ENCODE measurements at regions not wholly inside any gene's neighbourhood (a gene's known extent, or its start where the extent isn't known, plus 50 kb on each side); places are given as distances from the start of the nearest gene placed in this dataset.

DNA sequence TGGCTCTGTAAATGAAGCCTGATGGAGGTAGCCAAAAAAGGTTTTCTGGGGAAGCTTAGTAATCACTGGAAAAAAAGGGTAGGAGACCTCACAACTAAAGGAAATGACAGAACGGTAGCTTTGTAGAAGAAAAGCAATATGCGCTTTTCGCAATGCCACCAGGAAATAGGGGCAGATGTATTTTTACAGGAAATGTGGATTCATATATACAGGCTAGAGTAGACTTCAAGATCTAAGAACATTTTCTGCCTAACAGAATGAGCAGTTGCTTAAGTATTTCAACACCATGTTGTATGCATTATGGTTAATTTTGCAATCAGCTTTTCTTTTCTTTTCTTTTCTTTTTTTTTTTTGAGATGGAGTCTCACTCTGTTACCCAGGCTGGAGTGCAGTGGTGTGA lies 219.6 kb downstream of the CD83 start:
- Histone ChIP-seq H3K27me3 (no peaks in the 10 kb centered on the region), H3K9me3 (no peaks in the 10 kb centered on the region), H3K4me1 (no peaks in the 10 kb centered on the region), H3K36me3 (no peaks in the 10 kb centered on the region), H3K4me3 (no peak overlapping the region), H3K27ac (no peak overlapping the region)
- no peak for DNase-seq (ENCODE audit: extremely low spot score in 2 of 2)
- TF ChIP-seq, protein P1, sequence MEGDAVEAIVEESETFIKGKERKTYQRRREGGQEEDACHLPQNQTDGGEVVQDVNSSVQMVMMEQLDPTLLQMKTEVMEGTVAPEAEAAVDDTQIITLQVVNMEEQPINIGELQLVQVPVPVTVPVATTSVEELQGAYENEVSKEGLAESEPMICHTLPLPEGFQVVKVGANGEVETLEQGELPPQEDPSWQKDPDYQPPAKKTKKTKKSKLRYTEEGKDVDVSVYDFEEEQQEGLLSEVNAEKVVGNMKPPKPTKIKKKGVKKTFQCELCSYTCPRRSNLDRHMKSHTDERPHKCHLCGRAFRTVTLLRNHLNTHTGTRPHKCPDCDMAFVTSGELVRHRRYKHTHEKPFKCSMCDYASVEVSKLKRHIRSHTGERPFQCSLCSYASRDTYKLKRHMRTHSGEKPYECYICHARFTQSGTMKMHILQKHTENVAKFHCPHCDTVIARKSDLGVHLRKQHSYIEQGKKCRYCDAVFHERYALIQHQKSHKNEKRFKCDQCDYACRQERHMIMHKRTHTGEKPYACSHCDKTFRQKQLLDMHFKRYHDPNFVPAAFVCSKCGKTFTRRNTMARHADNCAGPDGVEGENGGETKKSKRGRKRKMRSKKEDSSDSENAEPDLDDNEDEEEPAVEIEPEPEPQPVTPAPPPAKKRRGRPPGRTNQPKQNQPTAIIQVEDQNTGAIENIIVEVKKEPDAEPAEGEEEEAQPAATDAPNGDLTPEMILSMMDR (IDR thresholded peaks at IDR 0.05): no peak
- TF ChIP-seq POLR2A (IDR thresholded peaks at IDR 0.05) (no peak), POLR2AphosphoS5 (IDR thresholded peaks at IDR 0.05; ENCODE audit: insufficient read depth in 1 of 2, low read depth in 1 of 2) (no peak)
- intact Hi-C loops (cut with DNase I): no loop called here

DNA sequence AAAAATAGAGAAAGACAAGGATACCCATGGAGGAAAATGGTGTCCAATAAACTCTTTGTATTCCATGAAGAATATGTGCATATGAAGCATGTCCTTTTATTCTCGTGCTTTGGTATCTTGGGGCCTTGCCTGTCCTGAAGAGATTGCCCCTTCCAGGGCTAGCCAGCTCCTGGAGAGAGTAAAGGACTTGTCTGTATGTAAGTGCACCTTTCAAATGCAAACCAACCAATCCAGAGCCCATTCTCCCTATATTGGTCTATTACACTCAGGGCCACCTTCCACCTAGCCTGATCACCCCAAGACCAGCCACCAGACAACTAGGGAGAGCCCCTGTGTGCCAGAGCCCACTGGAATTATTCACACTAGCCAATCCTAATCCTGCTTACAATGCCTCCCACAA lies 221.6 kb downstream of the CD83 start:
- intact Hi-C loops (cut with DNase I): no loop called here

DNA sequence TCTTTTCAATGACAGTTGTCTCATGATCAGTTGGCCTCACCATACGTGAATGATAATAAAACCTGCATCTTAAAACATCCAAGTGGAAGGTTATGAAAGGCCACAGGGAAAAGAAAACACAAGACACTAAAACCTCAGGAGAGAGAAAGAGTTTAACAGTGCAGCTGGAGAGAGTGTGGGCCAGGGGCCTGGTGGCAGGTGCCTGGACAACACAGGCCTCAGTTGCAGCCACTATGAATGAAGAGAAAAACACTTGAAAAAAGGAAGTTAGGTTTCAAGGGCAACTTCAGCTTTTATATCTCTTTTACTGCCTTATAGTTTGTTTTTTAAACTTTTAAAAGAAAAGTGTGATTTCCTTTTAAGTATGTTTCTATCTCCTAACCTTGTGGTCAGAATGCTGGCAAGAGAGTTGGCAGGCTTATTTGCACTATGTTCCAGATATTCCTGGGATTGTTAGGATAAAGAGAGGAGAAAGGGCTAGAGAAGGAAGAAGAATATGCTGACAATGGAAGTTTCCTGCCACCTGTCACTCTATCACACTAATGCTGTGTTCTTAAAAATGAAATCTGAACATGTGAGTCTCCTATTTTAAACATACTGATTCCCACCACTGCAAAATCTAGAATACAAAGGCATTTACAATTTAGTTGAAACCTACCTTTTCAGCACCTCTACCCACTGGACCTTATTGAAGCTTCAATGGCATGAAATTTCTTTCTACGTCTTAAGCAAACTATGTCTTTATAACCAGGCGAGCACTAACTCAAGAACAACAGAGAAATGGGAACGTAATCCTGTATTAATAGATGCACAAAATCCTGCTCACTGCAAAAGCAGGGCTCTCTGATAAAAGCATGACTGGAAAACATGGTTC lies 222.4 kb downstream of the CD83 start:
- no peaks in the 10 kb centered on the region for H3K4me1 ChIP-seq

More for the DNA sequence above, 221.6 kb downstream of the CD83 start:
- no peaks in the 10 kb centered on the region for H3K9me3 ChIP-seq
- H3K27me3 ChIP-seq: no peaks in the 10 kb centered on the region
- no peak for DNase-seq (ENCODE audit: extremely low spot score in 2 of 2)
- no peak overlapping the region for H3K27ac ChIP-seq
- no peaks in the 10 kb centered on the region for H3K4me1 ChIP-seq
- no peaks in the 10 kb centered on the region for H3K36me3 ChIP-seq
- no peak overlapping the region for H3K4me3 ChIP-seq
- TF ChIP-seq POLR2AphosphoS5 (IDR thresholded peaks at IDR 0.05; ENCODE audit: insufficient read depth in 1 of 2, low read depth in 1 of 2): no peak
- TF ChIP-seq POLR2A (IDR thresholded peaks at IDR 0.05): no peak
- TF ChIP-seq, protein P1 (IDR thresholded peaks at IDR 0.05): no peak

DNA sequence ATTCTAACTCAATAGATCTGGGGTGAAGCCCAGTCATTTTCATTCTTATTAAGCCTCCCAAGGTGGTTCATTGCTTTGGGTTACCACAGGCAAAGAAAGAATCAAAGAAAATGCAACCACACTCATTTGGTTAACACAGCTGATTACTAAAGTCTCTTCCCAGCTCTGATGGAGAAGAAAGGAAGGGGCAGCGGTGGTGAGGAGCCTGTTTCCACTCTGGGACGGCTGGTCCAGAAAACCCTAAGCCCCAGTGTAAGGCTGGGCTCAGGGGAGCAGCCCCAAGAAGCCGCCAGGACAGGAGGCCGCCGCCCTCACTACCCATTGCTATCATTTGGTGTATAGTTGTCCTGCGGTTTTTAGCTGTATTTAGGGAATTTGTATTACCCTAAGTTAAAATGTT lies 226.9 kb downstream of the CD83 start:
- H3K4me1 ChIP-seq: no peaks in the 10 kb centered on the region
- no peaks in the 10 kb centered on the region for H3K9me3 ChIP-seq
- H3K27ac ChIP-seq: no peak overlapping the region
- intact Hi-C loops (cut with DNase I): no loop called here
- no peak for DNase-seq (ENCODE audit: extremely low spot score in 2 of 2)
- no peak for TF ChIP-seq POLR2A (IDR thresholded peaks at IDR 0.05)
- no peak for TF ChIP-seq POLR2AphosphoS5 (IDR thresholded peaks at IDR 0.05; ENCODE audit: insufficient read depth in 1 of 2, low read depth in 1 of 2)
- TF ChIP-seq, protein P1 (IDR thresholded peaks at IDR 0.05): no peak
- H3K36me3 ChIP-seq: no peaks in the 10 kb centered on the region
- H3K4me3 ChIP-seq: no peak overlapping the region
- no peaks in the 10 kb centered on the region for H3K27me3 ChIP-seq

More for the DNA sequence above, 222.4 kb downstream of the CD83 start:
- Histone ChIP-seq H3K9me3 (no peaks in the 10 kb centered on the region), H3K27me3 (no peaks in the 10 kb centered on the region), H3K4me3 (no peak overlapping the region), H3K36me3 (no peaks in the 10 kb centered on the region), H3K27ac (no peak overlapping the region)
- DNase-seq (ENCODE audit: extremely low spot score in 2 of 2): no peak
- intact Hi-C loops (cut with DNase I): no loop called here
- TF ChIP-seq POLR2A (IDR thresholded peaks at IDR 0.05) (no peak), POLR2AphosphoS5 (IDR thresholded peaks at IDR 0.05; ENCODE audit: insufficient read depth in 1 of 2, low read depth in 1 of 2) (no peak)
- TF ChIP-seq, protein P1 (IDR thresholded peaks at IDR 0.05): no peak

DNA sequence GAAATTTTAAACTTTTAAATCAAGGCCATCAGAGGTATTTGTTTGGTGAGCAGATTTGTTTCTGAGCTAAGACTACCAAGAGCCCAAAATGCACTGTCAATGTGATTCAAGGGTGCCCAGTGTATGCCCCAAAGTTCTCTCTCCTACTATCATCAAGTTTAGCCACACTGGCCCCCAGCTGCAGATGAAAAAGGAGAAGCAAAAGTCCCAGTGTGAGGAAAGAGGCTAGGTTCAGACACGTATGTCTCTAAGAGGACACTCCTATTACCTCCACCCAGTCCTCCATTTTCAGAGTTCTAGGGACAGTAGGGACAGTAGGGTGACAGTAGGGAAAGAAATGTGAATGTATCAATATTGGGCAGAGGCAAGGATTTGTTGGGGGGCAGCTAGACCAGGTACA lies 230.8 kb downstream of the CD83 start:
- no peaks in the 10 kb centered on the region for H3K36me3 ChIP-seq
- H3K9me3 ChIP-seq: no peaks in the 10 kb centered on the region
- intact Hi-C loops (cut with DNase I): no loop called here
- DNase-seq (ENCODE audit: extremely low spot score in 2 of 2): no peak
- no peaks in the 10 kb centered on the region for H3K27me3 ChIP-seq
- no peak overlapping the region for H3K4me3 ChIP-seq
- no peak overlapping the region for H3K27ac ChIP-seq
- TF ChIP-seq, protein P1 (IDR thresholded peaks at IDR 0.05): no peak
- no peak for TF ChIP-seq POLR2AphosphoS5 (IDR thresholded peaks at IDR 0.05; ENCODE audit: insufficient read depth in 1 of 2, low read depth in 1 of 2)
- no peak for TF ChIP-seq POLR2A (IDR thresholded peaks at IDR 0.05)
- no peaks in the 10 kb centered on the region for H3K4me1 ChIP-seq
